Stimulated activated CD4-positive, alpha-beta T cell treated with anti-CD3 and anti-CD28 coated beads, Interleukin-2, amount 100 ng/mL, for 24 hours (primary cell): ENCODE measurements at regions not wholly inside any gene's neighbourhood (a gene's known extent, or its start where the extent isn't known, plus 50 kb on each side); places are given as distances from the start of the nearest gene placed in this dataset.

Experiments
- DNase-seq, 2 donors: peaks; one replicate each; pipeline ENCODE4 v3.0.0-alpha.2; 2020

DNA sequence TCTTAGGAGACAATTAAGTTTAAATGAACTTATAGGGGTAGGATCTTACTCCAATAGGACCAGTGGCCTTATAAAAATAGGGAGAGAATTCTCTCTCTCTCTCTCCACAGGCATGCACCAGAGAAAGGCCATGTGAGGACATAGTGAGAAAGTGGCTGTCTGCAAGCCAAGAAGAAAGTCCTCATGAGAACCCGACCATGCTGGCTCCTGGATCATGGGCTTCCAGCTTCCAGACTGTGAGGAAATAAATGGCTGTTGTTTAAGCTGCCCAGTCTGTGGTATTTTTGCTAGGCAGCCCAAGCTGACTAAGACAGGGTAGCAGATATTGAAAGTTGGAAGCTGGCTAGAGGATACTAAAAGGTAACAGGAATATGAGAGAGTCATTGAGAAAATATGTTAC is 454.0 kb downstream of the NBAS start:
- DNase-seq: no peak

DNA sequence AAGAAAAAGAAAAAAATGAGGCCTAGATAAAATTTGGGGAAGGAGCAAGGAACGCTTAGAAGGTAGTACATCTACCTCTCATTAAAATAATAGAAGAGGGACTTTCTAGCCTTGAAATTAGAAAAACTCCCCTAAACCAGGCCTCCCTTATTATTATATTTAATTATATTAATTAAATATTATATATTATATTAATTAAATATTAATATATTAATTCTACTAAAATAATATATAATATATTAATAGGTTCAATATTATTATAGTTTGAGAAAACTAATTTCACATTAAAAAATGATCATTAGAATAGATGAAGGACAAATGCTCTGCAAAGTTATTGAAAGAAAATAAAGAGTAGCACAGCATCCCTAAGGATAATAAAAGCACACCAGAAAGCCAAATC is 449.4 kb downstream of the NBAS start:
- DNase-seq: no peak

DNA sequence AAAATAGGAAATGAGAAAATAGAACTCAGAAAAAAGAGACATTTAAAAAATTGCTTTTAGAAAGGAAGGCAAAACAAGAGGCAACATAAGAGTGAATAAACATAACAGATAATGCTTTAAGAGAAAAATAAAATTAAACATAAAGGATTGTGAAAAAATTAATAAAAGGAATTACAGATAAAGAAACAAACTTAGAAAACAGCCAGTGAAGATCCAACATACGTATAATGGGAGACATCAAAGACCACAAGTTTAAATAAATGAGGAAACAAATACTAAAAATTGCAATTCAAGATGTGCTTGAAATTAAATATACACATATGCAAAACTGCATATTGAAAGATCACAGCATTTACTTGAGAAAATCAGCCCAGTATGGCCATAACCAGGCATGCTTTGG is 448.9 kb downstream of the NBAS start:
- DNase-seq: no peak

DNA sequence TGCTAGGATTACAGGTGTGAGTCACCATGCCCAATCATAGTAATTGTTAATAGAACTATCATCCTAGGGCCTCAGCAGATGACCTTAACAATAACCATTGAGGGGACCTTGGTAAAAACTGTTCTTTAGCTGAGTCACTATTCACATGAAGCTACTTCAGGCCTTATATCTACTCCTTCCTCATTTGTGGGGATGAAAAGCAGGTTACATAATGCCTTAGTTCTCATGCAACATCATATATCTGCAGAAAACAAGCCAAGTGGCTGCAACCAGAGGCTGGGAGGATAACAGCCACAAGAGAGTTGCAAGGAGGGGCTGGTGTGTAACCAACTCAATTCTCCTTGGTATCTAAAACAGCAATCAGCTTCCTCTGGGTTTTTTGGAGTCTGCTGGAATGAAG is 445.4 kb downstream of the NBAS start:
- DNase-seq: no peak

DNA sequence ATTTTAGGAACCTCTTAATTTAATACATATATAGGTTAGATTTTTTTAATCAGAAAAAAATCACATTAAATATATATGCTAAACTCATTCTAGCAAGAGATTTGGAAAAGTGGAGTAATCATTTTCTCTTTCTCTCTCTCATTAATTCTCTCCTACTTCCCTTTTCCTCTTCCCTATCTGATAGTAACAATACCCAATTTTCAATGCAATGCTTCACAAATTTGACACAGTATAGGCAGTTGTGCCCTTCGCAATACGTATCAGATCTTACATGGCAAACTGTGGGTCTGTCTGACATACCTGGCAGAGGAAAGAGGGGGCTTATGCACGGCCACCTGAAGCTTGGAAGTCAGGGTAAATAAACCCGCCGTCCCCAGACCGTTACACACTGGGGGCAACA is 444.3 kb downstream of the NBAS start:
- DNase-seq: no peak
